Karpas-422 (cell line): ENCODE measurements at regions not wholly inside any gene's neighbourhood (a gene's known extent, or its start where the extent isn't known, plus 50 kb on each side); places are given as distances from the start of the nearest gene placed in this dataset.

Source experiments
- DNase-seq: peaks from one replicate; pipeline ENCODE4 v3.0.0-alpha.2; 2015
- H2AFZ ChIP-seq: fragments of 200-600 bp; sonication (generic); 2 replicates; pipeline ENCODE4 v1.6.1; 2014; ENCODE audit warnings: antibody characterized with exemption, low read length, mixed read lengths
- H3K27ac ChIP-seq: fragments of 200-600 bp; sonication (generic); 2 replicates; pipeline ENCODE4 v1.5.1; 2014; ENCODE audit warnings: mild to moderate bottlenecking, low read length, moderate library complexity
- H3K27me3 ChIP-seq: fragments of 200-600 bp; sonication (generic); 2 replicates; pipeline ENCODE4 v1.6.1; 2014; ENCODE audit warnings: low read length, mixed read lengths
- H3K36me3 ChIP-seq: fragments of 200-600 bp; sonication (generic); 2 replicates; pipeline ENCODE4 v1.6.1; 2014; ENCODE audit warnings: low read length, mixed read lengths; ENCODE audit not compliant: insufficient read depth
- H3K4me1 ChIP-seq: fragments of 200-600 bp; sonication (generic); 2 replicates; pipeline ENCODE4 v1.6.1; 2014; ENCODE audit warnings: mild to moderate bottlenecking, low read length, mixed read lengths
- H3K4me2 ChIP-seq: fragments of 200-600 bp; sonication (generic); 2 replicates; pipeline ENCODE4 v1.6.1; 2014; ENCODE audit warnings: low read length, low read depth, mild to moderate bottlenecking; ENCODE audit not compliant: poor library complexity, severe bottlenecking
- H3K4me3 ChIP-seq: fragments of 200-600 bp; sonication (generic); 2 replicates; pipeline ENCODE4 v1.5.1; 2014; ENCODE audit warnings: mild to moderate bottlenecking, antibody characterized with exemption, low read length, mixed read lengths
- H3K79me2 ChIP-seq: fragments of 200-600 bp; sonication (generic); 2 replicates; pipeline ENCODE4 v1.6.1; 2014; ENCODE audit warnings: mild to moderate bottlenecking, low read length, mixed read lengths
- H3K9ac ChIP-seq: fragments of 200-600 bp; sonication (generic); 2 replicates; pipeline ENCODE4 v1.6.0; 2014; ENCODE audit warnings: low read length
- H3K9me2 ChIP-seq: fragments of 200-600 bp; sonication (generic), shearing (Covaris generic); replicated peaks from 2 replicates; pipeline ENCODE4 v1.6.0; 2014; ENCODE audit warnings: mild to moderate bottlenecking, low read length, moderate library complexity; ENCODE audit not compliant: insufficient read depth
- H3K9me3 ChIP-seq: fragments of 300-700, 200-600 bp; sonication (generic); 2 replicates; pipeline ENCODE4 v1.6.1; 2014; ENCODE audit warnings: low read length, mixed read lengths
- H4K20me1 ChIP-seq: fragments of 200-600 bp; sonication (generic); 2 replicates; pipeline ENCODE4 v1.6.1; 2014; ENCODE audit warnings: mild to moderate bottlenecking, antibody characterized with exemption, low read length, low read depth; ENCODE audit not compliant: insufficient read depth

DNA sequence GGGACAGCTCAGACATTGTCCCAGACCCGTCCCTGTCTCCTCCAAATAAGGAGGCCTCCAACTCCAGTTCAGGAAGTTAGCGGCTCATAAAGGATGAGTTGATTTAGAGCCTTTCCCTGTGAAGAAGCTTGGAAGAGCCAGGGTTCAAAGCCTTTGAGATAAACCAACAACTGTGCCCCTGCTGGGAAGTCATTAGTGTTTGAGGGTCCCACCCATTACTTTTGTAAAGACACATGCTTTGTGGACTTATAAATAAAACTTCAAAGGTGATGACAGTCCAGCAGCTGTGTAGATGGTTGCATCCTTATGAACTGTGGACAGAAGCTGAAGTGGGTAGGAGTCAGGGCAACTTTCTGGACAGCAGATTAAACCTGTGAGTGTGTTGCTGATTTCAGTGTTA lies 86.0 kb upstream of the PGRMC2 start:
- H3K27ac ChIP-seq = no peak overlapping the region
- H3K4me3 ChIP-seq = no peak overlapping the region
- H3K27me3 ChIP-seq = no peaks in the 10 kb centered on the region
- peak overlapping the region; percentile 30; the same call in 1 of the 2 replicates for H2AFZ ChIP-seq
- H3K4me1 ChIP-seq = no peaks in the 10 kb centered on the region
- H3K36me3 ChIP-seq = no peaks in the 10 kb centered on the region; the same call in 1 of the 2 replicates
- no peak for DNase-seq
- H4K20me1 ChIP-seq = no peaks in the 10 kb centered on the region
- peaks cover 5% of the 10 kb centered on the region; the same call in 1 of the 2 replicates for H3K9me3 ChIP-seq
- no peaks in the 10 kb centered on the region for H3K79me2 ChIP-seq
- no peak overlapping the region for H3K4me2 ChIP-seq
- no peaks in the 10 kb centered on the region for H3K9me2 ChIP-seq
- H3K9ac ChIP-seq = no peak overlapping the region

- Histone ChIP-seq H3K79me2 (no peaks in the 10 kb centered on the region), H3K27ac (no peak overlapping the region), H3K9me3 (peaks cover under 1% of the 10 kb centered on the region; the same call in 1 of the 2 replicates), H3K27me3 (no peaks in the 10 kb centered on the region), H3K9ac (no peak overlapping the region), H3K4me2 (no peak overlapping the region), H3K36me3 (no peaks in the 10 kb centered on the region; the same call in 1 of the 2 replicates), H3K9me2 (no peaks in the 10 kb centered on the region), H3K4me3 (no peak overlapping the region), H3K4me1 (no peaks in the 10 kb centered on the region), H2AFZ (no peak overlapping the region), H4K20me1 (no peaks in the 10 kb centered on the region)
- DNase-seq = no peak
Measured at GRCh38 chr4:128371876-128372275, 84.3 kb upstream of the PGRMC2 start.

DNA sequence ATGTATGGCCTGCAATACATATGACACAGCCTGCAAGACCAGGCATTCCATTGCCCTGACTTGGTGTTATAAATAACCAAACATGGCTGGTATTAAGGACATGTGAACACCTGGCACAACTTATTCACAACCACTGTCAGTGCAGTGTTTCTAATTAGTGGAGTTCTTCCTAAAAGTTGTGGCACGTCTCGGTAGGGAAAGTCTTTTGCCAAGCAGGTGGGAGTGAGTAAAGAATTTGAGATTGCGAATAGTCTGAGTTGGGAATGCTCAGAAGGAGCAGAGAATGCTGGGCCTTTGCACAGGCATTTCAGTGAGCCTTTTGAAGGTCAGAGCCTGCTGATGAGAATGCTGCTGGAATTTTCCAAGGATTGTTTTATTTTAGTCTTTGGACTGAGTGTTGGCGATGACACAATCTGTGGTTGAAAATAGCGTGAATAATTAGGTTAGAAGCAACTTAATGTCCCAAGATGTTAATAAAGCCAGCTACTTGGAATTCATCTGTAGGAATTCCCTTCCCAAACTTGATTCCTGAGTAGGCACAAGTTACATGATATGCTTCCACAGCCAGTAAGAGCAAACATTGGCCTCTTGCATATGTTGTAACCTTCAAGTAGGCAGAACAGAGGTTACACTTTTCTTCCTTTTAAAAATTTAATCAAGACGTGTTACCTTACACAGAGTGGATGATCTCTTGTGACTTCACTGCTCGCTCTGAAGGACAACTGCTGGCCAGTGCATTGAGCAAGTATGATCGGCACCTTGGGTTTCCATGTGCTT lies 83.6 kb upstream of the PGRMC2 start:
- no peak overlapping the region for H2AFZ ChIP-seq
- H4K20me1 ChIP-seq = no peaks in the 10 kb centered on the region
- no peak for DNase-seq
- H3K79me2 ChIP-seq = no peaks in the 10 kb centered on the region
- H3K4me3 ChIP-seq = no peak overlapping the region
- no peak overlapping the region for H3K27ac ChIP-seq
- H3K4me1 ChIP-seq = no peaks in the 10 kb centered on the region
- no peak overlapping the region for H3K9ac ChIP-seq
- H3K36me3 ChIP-seq = no peaks in the 10 kb centered on the region; the same call in 1 of the 2 replicates
- no peaks in the 10 kb centered on the region for H3K9me2 ChIP-seq
- no peaks in the 10 kb centered on the region for H3K9me3 ChIP-seq
- H3K27me3 ChIP-seq = no peaks in the 10 kb centered on the region
- H3K4me2 ChIP-seq = no peak overlapping the region

- H3K27me3 ChIP-seq = no peaks in the 10 kb centered on the region
- no peaks in the 10 kb centered on the region for H4K20me1 ChIP-seq
- no peak overlapping the region for H3K4me2 ChIP-seq
- H2AFZ ChIP-seq = no peak overlapping the region
- H3K36me3 ChIP-seq = no peaks in the 10 kb centered on the region
- no peak for DNase-seq
- no peak overlapping the region for H3K27ac ChIP-seq
- H3K4me1 ChIP-seq = no peaks in the 10 kb centered on the region
- no peak overlapping the region for H3K4me3 ChIP-seq
- no peaks in the 10 kb centered on the region for H3K9me3 ChIP-seq
- no peaks in the 10 kb centered on the region for H3K79me2 ChIP-seq
- H3K9ac ChIP-seq = no peak overlapping the region
- H3K9me2 ChIP-seq = no peaks in the 10 kb centered on the region
Measured at GRCh38 chr4:128366212-128366611, 78.6 kb upstream of the PGRMC2 start.

DNA sequence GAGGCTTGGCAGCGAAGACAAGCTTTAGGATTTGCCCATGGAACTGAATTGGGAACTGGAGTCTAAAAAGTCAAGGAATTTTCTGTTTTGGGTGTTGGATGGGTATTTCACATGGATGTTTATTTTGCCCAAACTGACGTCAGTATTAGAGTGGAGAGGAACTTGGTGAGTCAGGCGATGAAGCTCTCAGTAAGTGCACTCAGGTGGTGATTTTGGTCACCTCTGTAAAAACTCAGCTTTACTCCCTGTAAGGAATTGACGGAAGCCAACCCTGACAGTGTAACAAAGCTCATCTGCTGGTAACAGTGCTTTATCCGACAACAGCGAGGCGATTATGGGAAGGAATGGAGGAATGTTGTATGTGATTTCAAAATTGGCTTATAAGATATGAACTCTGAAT lies 77.0 kb upstream of the PGRMC2 start:
- Histone ChIP-seq H3K9me3 (no peaks in the 10 kb centered on the region), H3K4me3 (no peak overlapping the region), H3K27ac (no peak overlapping the region), H3K4me2 (no peak overlapping the region), H3K4me1 (no peaks in the 10 kb centered on the region), H4K20me1 (no peaks in the 10 kb centered on the region), H3K36me3 (no peaks in the 10 kb centered on the region), H3K79me2 (no peaks in the 10 kb centered on the region), H3K9me2 (no peaks in the 10 kb centered on the region), H3K27me3 (no peaks in the 10 kb centered on the region), H2AFZ (no peak overlapping the region), H3K9ac (no peak overlapping the region)
- DNase-seq = no peak

DNA sequence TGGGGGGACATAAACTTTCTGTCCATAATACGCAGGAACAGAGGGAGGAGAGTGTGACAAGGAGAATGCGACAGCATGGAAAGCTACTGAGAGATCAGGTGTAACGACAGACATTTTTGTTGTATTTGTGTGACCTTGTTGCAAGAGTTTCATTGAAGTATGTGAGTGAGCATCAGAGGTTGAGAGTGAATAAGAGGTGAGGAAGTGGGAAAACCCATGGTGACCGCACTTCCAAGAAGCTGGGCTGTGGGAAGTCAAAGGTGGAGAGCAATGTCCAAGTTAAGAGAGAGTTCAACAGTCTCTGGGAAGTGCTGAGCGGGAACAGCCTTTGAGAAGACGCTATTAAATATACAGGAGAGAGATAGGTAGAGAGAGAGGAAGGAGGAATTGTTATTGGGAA lies 76.4 kb upstream of the PGRMC2 start:
- H3K36me3 ChIP-seq = no peaks in the 10 kb centered on the region
- no peaks in the 10 kb centered on the region for H4K20me1 ChIP-seq
- DNase-seq = no peak
- no peaks in the 10 kb centered on the region for H3K4me1 ChIP-seq
- H3K4me2 ChIP-seq = no peak overlapping the region
- no peaks in the 10 kb centered on the region for H3K9me2 ChIP-seq
- H2AFZ ChIP-seq = no peak overlapping the region
- H3K27ac ChIP-seq = no peak overlapping the region
- no peak overlapping the region for H3K4me3 ChIP-seq
- no peaks in the 10 kb centered on the region for H3K27me3 ChIP-seq
- H3K9ac ChIP-seq = no peak overlapping the region
- H3K79me2 ChIP-seq = no peaks in the 10 kb centered on the region
- H3K9me3 ChIP-seq = no peaks in the 10 kb centered on the region

GRCh38 chr4:128362760-128363159 lies 75.1 kb upstream of the PGRMC2 start:
- no peaks in the 10 kb centered on the region for H3K27me3 ChIP-seq
- no peak for DNase-seq
- H2AFZ ChIP-seq = no peak overlapping the region; the same call in 1 of the 2 replicates
- H3K27ac ChIP-seq = no peak overlapping the region
- no peaks in the 10 kb centered on the region for H3K4me1 ChIP-seq
- no peaks in the 10 kb centered on the region for H4K20me1 ChIP-seq
- no peak overlapping the region for H3K4me3 ChIP-seq
- no peak overlapping the region for H3K4me2 ChIP-seq
- H3K9ac ChIP-seq = no peak overlapping the region
- no peaks in the 10 kb centered on the region for H3K79me2 ChIP-seq
- no peaks in the 10 kb centered on the region for H3K9me3 ChIP-seq
- no peaks in the 10 kb centered on the region for H3K9me2 ChIP-seq
- no peaks in the 10 kb centered on the region for H3K36me3 ChIP-seq

- Histone ChIP-seq H3K9me3 (no peaks in the 10 kb centered on the region), H3K36me3 (no peaks in the 10 kb centered on the region; the same call in 1 of the 2 replicates), H3K4me1 (no peaks in the 10 kb centered on the region), H4K20me1 (no peaks in the 10 kb centered on the region), H3K4me2 (no peak overlapping the region), H3K9me2 (no peaks in the 10 kb centered on the region), H3K27ac (no peak overlapping the region), H3K79me2 (no peaks in the 10 kb centered on the region), H2AFZ (no peak overlapping the region), H3K27me3 (no peaks in the 10 kb centered on the region; the same call in 1 of the 2 replicates), H3K4me3 (no peak overlapping the region), H3K9ac (no peak overlapping the region)
- no peak for DNase-seq
Measured at GRCh38 chr4:128359422-128359821, 71.8 kb upstream of the PGRMC2 start.
